Colonic mucosa (tissue), 4 donors: ENCODE measurements at regions not wholly inside any gene's neighbourhood (a gene's known extent, or its start where the extent isn't known, plus 50 kb on each side); places are given as distances from the start of the nearest gene placed in this dataset.

Source experiments
- DNase-seq: peaks from one replicate; pipeline ENCODE4 v3.0.0-alpha.2; 2020
- H3K27ac ChIP-seq: fragments of 200-600 bp; one replicate; pipeline ENCODE4 v1.8.0; 2021
- H3K27me3 ChIP-seq: fragments of 200-600 bp; one replicate; pipeline ENCODE4 v1.8.0; 2021
- H3K36me3 ChIP-seq: fragments of 200-600 bp; one replicate; pipeline ENCODE4 v1.8.0; 2021
- H3K4me1 ChIP-seq: fragments of 200-600 bp; one replicate; pipeline ENCODE4 v1.8.0; 2021; ENCODE audit warnings: mild to moderate bottlenecking
- H3K4me3 ChIP-seq: fragments of 200-600 bp; one replicate; pipeline ENCODE4 v1.8.0; 2021
- H3K9ac ChIP-seq, 2 donors: one replicate each; pipeline ENCODE4 v1.7.0; 2013; ENCODE audit warnings: control low read depth in 2 of 2, low read depth in 2 of 2, low read length in 2 of 2
- H3K9me3 ChIP-seq: fragments of 200-600 bp; one replicate; pipeline ENCODE4 v1.8.0; 2021
- CTCF ChIP-seq: fragments of 200-600 bp; IDR thresholded peaks from one replicate; pipeline ENCODE4 v1.8.0; 2022; ENCODE audit warnings: antibody characterized with exemption, mild to moderate bottlenecking
- intact Hi-C: fragments of 100-400 bp; cut with DNase I; formaldehyde crosslinking; loops from one replicate; pipeline ENCODE4 v1.14.1; 2022
- donor health status: healthy.
- donor health status: DM: no; HTN: no; CAD: no.
- donor health status: DM: no; HTN: no; CAD: no.

GRCh38 chr5:31100047-31100575 is 93.4 kb upstream of the CDH6 start:
- Histone ChIP-seq H3K36me3 (no peaks in the 10 kb centered on the region), H3K9ac (no peak overlapping the region), H3K4me3 (no peak overlapping the region), H3K9me3 (no peaks in the 10 kb centered on the region), H3K4me1 (no peaks in the 10 kb centered on the region), H3K27ac (no peak overlapping the region), H3K27me3 (no peaks in the 10 kb centered on the region)
- no peak for DNase-seq
- no peak for TF ChIP-seq CTCF
- intact Hi-C loops: no loop called here

- TF ChIP-seq CTCF: no peak
- Histone ChIP-seq H3K4me3 (no peak overlapping the region), H3K36me3 (no peaks in the 10 kb centered on the region), H3K9ac (no peak overlapping the region), H3K27ac (no peak overlapping the region), H3K27me3 (no peaks in the 10 kb centered on the region), H3K9me3 (no peaks in the 10 kb centered on the region), H3K4me1 (no peaks in the 10 kb centered on the region)
- DNase-seq: no peak
- intact Hi-C loops: no loop called here
Measured at GRCh38 chr5:31098811-31099210, 94.7 kb upstream of the CDH6 start.

- Histone ChIP-seq H3K9me3 (no peaks in the 10 kb centered on the region), H3K9ac (no peak overlapping the region), H3K36me3 (no peaks in the 10 kb centered on the region), H3K4me3 (no peak overlapping the region), H3K4me1 (no peaks in the 10 kb centered on the region), H3K27me3 (no peaks in the 10 kb centered on the region), H3K27ac (no peak overlapping the region)
- no peak for TF ChIP-seq CTCF
- intact Hi-C loops: no loop called here
- DNase-seq: no peak
Measured at GRCh38 chr5:31097851-31098250, 95.6 kb upstream of the CDH6 start.

GRCh38 chr5:31096238-31096865 is 97.1 kb upstream of the CDH6 start:
- no peak for DNase-seq
- no peaks in the 10 kb centered on the region for H3K36me3 ChIP-seq
- TF ChIP-seq CTCF: no peak
- H3K27ac ChIP-seq: no peak overlapping the region
- no peak overlapping the region for H3K9ac ChIP-seq
- intact Hi-C loops: no loop called here
- no peak overlapping the region for H3K4me3 ChIP-seq
- no peaks in the 10 kb centered on the region for H3K4me1 ChIP-seq
- H3K27me3 ChIP-seq: no peaks in the 10 kb centered on the region
- H3K9me3 ChIP-seq: no peaks in the 10 kb centered on the region

GRCh38 chr5:31095796-31096195 is 97.7 kb upstream of the CDH6 start:
- no peaks in the 10 kb centered on the region for H3K9me3 ChIP-seq
- no peak overlapping the region for H3K4me3 ChIP-seq
- no peak overlapping the region for H3K9ac ChIP-seq
- DNase-seq: no peak
- no peaks in the 10 kb centered on the region for H3K4me1 ChIP-seq
- TF ChIP-seq CTCF: no peak
- no peak overlapping the region for H3K27ac ChIP-seq
- no peaks in the 10 kb centered on the region for H3K36me3 ChIP-seq
- no peaks in the 10 kb centered on the region for H3K27me3 ChIP-seq
- intact Hi-C loops: no loop called here
